Keratinocyte (primary cell): ENCODE measurements at regions not wholly inside any gene's neighbourhood (a gene's known extent, or its start where the extent isn't known, plus 50 kb on each side); places are given as distances from the start of the nearest gene placed in this dataset.
"Not testable (repeated sequence)": the region's sequence is repeated elsewhere in the genome, so short reads cannot be mapped to it uniquely, and the experiment has no call there.

Experiments
- DNase-seq: peaks from one replicate; pipeline ENCODE4 v3.0.0-alpha.2; 2011; ENCODE audit warnings: low read depth, missing footprints, low spot score
- FAIRE-seq: peaks from 2 replicates; lab custom pipeline; 2011; peaks lifted over from hg19 to GRCh38; lab: Jason Lieb, UNC
- H2AFZ ChIP-seq: 2 replicates; pipeline ENCODE4 v1.6.0; 2012; ENCODE audit warnings: low read length, control low read depth, inconsistent platforms; ENCODE audit not compliant: control insufficient read depth
- H3K27ac ChIP-seq: 2 replicates; pipeline ENCODE4 v1.5.1; 2011; ENCODE audit warnings: low read length; ENCODE audit not compliant: control insufficient read depth, insufficient read depth
- H3K27me3 ChIP-seq: 3 replicates; pipeline ENCODE4 v1.6.0; 2011; ENCODE audit warnings: low read length; ENCODE audit not compliant: control insufficient read depth, insufficient read depth; ENCODE audit errors: extremely low read depth
- H3K36me3 ChIP-seq, 2 experiments: 2 replicates in 1 of 2; 3 replicates in 1 of 2; pipeline ENCODE4 v1.5.1; 2011; ENCODE audit warnings: low read length in 2 of 2, mild to moderate bottlenecking in 1 of 2; ENCODE audit not compliant: control insufficient read depth in 2 of 2, insufficient read depth in 2 of 2; ENCODE audit errors: extremely low read depth in 1 of 2
- H3K4me1 ChIP-seq: 3 replicates; pipeline ENCODE4 v1.5.1; 2011; ENCODE audit warnings: low read length; ENCODE audit not compliant: control insufficient read depth, insufficient read depth; ENCODE audit errors: extremely low read depth
- H3K4me2 ChIP-seq: 3 replicates; pipeline ENCODE4 v1.6.0; 2011; ENCODE audit warnings: low read depth, low read length; ENCODE audit not compliant: control insufficient read depth, insufficient read depth; ENCODE audit errors: extremely low read depth
- H3K4me3 ChIP-seq, 3 experiments: fragments of 200-600 bp in 1 of 3; sonication (generic) in 1 of 3; 2 replicates in 2 of 3; 3 replicates in 1 of 3; pipeline ENCODE4 v1.5.1; 2011 to 2016; ENCODE audit warnings: low read length in 3 of 3, mild to moderate bottlenecking in 3 of 3, control low read depth in 2 of 3, inconsistent platforms in 1 of 3, low read depth in 1 of 3, mixed read lengths in 1 of 3, mixed run types in 1 of 3, moderate library complexity in 1 of 3; ENCODE audit not compliant: control insufficient read depth in 2 of 3, insufficient read depth in 2 of 3; ENCODE audit errors: extremely low read depth in 1 of 3
- H3K79me2 ChIP-seq: 2 replicates; pipeline ENCODE4 v1.6.0; 2012; ENCODE audit warnings: low read length; ENCODE audit not compliant: control insufficient read depth, insufficient read depth
- H3K9ac ChIP-seq: 3 replicates; pipeline ENCODE4 v1.6.0; 2011; ENCODE audit warnings: low read length; ENCODE audit not compliant: control insufficient read depth, insufficient read depth; ENCODE audit errors: extremely low read depth
- H3K9me1 ChIP-seq: 3 replicates; pipeline ENCODE4 v1.6.0; 2011; ENCODE audit warnings: low read length; ENCODE audit not compliant: control insufficient read depth, insufficient read depth; ENCODE audit errors: extremely low read depth
- H3K9me3 ChIP-seq: 2 replicates; pipeline ENCODE4 v1.5.1; 2012; ENCODE audit warnings: low read depth, low read length; ENCODE audit not compliant: control insufficient read depth
- H4K20me1 ChIP-seq: 3 replicates; pipeline ENCODE4 v1.6.0; 2011; ENCODE audit warnings: low read length; ENCODE audit not compliant: control insufficient read depth, insufficient read depth; ENCODE audit errors: extremely low read depth
- CTCF ChIP-seq, 3 experiments: IDR thresholded peaks in 1 of 3; conservative IDR thresholded peaks in 1 of 3; optimal IDR thresholded peaks in 1 of 3; 2 replicates in 2 of 3; 3 replicates in 1 of 3; pipeline versions ENCODE3 to v1.5.1; 2011; ENCODE audit warnings: low read length in 3 of 3, mild to moderate bottlenecking in 3 of 3, moderate library complexity in 2 of 3, control low read depth in 1 of 3, inconsistent platforms in 1 of 3; ENCODE audit not compliant: insufficient read depth in 2 of 3; ENCODE audit errors: extremely low read depth in 1 of 3
- EZH2 ChIP-seq: IDR thresholded peaks from one replicate; pipeline ENCODE4 v1.6.1; 2012; ENCODE audit warnings: inconsistent platforms, mild to moderate bottlenecking, low read length, moderate library complexity
- dilution Hi-C: fragments of 300-500 bp; cut with MboI; formaldehyde crosslinking; loops from one replicate; pipeline ENCODE4 v1.7.0; 2020; ENCODE audit warnings: low sequenced_read_pairs; ENCODE audit not compliant: extremely low pct_ligation_motif_present

DNA sequence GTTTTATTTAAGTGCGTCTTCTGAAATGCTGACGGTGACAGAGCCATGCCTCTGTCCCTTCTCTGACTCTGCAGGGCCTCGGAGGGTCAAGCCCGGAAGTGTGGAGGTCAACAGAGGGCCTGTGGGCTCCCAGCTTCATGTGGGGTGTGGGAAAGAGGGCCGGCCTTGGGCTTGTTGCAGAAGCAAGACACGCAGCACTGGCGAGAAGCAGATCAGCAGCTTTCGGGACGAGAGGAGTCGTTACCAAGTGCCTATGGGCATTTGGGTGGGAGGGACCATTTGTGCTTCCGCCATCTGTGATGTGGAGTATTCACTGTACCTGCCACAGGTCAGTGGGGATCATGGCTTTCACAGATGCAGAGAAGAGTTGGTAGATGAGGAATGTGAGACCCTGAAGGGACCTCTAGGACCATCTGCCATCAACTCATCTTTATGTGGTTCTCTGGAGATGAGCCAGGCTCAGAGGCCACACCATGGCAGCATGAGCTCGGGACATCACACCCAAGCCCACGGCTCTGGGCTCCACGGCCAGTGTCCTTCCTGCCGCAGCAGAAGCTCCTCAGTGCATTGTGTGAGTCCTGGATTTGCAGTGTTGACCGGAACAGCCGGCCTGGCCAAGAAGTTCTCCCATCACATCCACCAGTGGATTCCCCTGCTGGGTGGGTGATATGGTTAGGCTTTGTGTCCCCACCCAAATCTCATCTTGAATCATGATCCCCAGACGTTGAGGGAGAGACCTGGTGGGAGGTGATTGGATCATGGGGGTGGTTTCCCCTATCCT is 590.7 kb downstream of the TBC1D22A start:
- dilution Hi-C loops, result no loop called here
- DNase-seq, result no peak

DNA sequence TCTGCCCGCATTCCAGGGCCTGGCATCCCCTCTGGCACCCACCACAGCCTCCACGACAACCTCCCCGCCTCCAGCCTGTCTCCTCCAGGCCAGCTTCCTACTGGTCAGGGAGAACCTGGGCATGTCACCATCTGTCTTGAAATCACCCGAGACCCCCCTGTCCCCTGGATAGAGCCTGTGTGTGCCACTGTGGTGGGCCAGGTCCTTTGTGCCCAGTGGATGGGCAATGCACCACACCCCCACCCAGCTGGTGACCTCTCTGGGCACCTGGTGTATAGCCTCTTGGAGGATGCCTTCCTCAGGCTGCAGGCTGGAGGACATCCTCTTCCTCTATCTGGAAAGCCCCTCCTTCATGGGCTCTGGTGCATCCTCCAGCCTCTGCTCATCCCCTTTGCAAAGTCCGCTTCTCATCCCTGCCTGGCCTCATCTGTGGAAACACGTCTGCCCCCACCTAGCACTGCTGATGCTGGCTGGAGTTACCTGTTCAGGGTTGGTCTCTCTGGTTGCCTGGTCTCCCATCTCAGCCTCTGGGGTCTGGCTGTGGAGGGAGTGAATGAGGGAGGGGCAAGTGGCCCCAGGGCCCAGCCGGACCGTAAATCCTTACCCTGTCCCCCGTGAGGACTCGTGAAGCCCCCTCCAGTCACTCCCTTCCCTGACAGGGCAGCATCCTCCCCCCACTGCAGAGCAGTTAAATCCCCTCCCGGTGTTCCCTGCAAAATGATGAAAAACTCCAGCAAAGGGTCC is 589.6 kb downstream of the TBC1D22A start:
- Histone ChIP-seq H3K9ac (no peak overlapping the region), H3K4me1 (no peaks in the 10 kb centered on the region), H3K79me2 (no peaks in the 10 kb centered on the region), H3K4me2 (no peak overlapping the region), H4K20me1 (no peaks in the 10 kb centered on the region), H3K9me1 (no peaks in the 10 kb centered on the region), H2AFZ (no peak overlapping the region), H3K36me3 (no peaks in the 10 kb centered on the region), H3K27me3 (no peaks in the 10 kb centered on the region), H3K4me3 (no peak overlapping the region), H3K9me3 (peaks cover 6% of the 10 kb centered on the region), H3K27ac (no peak overlapping the region)
- DNase-seq, result no peak
- dilution Hi-C loops, result no loop called here
- no peak for TF ChIP-seq CTCF (optimal IDR thresholded peaks at IDR 0.05 in 1 of 3, IDR thresholded peaks at IDR 0.05 in 1 of 3, conservative IDR thresholded peaks at IDR 0.05 in 1 of 3; ENCODE audit: extremely low read depth in 1 of 3, insufficient read depth in 2 of 3, low read length in 3 of 3)
- no peak for TF ChIP-seq EZH2
- FAIRE-seq, result no peak

More for the DNA sequence above, 590.7 kb downstream of the TBC1D22A start:
- TF ChIP-seq CTCF (optimal IDR thresholded peaks at IDR 0.05 in 1 of 3, IDR thresholded peaks at IDR 0.05 in 1 of 3, conservative IDR thresholded peaks at IDR 0.05 in 1 of 3; ENCODE audit: extremely low read depth in 1 of 3, insufficient read depth in 2 of 3, low read length in 3 of 3), result no peak
- no peak for TF ChIP-seq EZH2
- Histone ChIP-seq H3K36me3 (no peaks in the 10 kb centered on the region), H3K27me3 (no peaks in the 10 kb centered on the region), H3K4me3 (no peak overlapping the region), H3K9me3 (peaks cover 8% of the 10 kb centered on the region), H3K9me1 (no peaks in the 10 kb centered on the region), H3K79me2 (no peaks in the 10 kb centered on the region), H3K4me2 (no peak overlapping the region), H3K9ac (no peak overlapping the region), H2AFZ (no peak overlapping the region), H3K4me1 (no peaks in the 10 kb centered on the region), H4K20me1 (no peaks in the 10 kb centered on the region), H3K27ac (no peak overlapping the region)
- no peak for FAIRE-seq

DNA sequence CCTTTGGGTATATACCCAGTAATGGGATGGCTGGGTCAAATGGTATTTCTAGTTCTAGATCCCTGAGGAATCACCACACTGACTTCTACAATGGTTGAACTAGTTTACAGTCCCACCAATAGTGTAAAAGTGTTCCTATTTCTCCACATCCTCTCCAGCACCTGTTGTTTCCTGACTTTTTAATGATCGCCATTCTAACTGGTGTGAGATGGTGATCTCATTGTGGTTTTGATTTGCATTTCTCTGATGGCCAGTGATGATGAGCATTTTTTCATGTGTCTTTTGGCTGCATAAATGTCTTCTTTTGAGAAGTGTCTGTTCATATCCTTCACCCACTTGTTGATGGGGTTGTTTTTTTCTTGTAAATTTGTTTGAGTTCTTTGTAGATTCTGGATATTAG is 583.8 kb downstream of the TBC1D22A start:
- H3K4me3 ChIP-seq, H3K27ac ChIP-seq, FAIRE-seq, H4K20me1 ChIP-seq, H3K9me3 ChIP-seq, H3K9ac ChIP-seq, H3K79me2 ChIP-seq, DNase-seq, H2AFZ ChIP-seq, H3K27me3 ChIP-seq, H3K4me2 ChIP-seq, H3K36me3 ChIP-seq, dilution Hi-C loops, H3K4me1 ChIP-seq, H3K9me1 ChIP-seq: not testable (repeated sequence)
